Suppressor macrophage treated with lipopolysaccharide for 4 hours (primary cell): ENCODE measurements at regions not wholly inside any gene's neighbourhood (a gene's known extent, or its start where the extent isn't known, plus 50 kb on each side); places are given as distances from the start of the nearest gene placed in this dataset.
"Not testable (repeated sequence)": the region's sequence is repeated elsewhere in the genome, so short reads cannot be mapped to it uniquely, and the experiment has no call there.

Source experiments
- DNase-seq: peaks from one replicate; pipeline ENCODE4 v3.0.0-alpha.2; 2020

- DNase-seq = no peak
These were observed 892.3 kb downstream of the LTN1 start for GRCh38 chr21:28100366-28100765.

- no peak for DNase-seq
These were observed 893.5 kb downstream of the LTN1 start for GRCh38 chr21:28099001-28099705.

GRCh38 chr21:28091466-28091865 lies 901.2 kb downstream of the LTN1 start:
- no peak for DNase-seq

GRCh38 chr21:28090546-28090945 lies 902.1 kb downstream of the LTN1 start:
- DNase-seq = no peak

GRCh38 chr21:28089599-28090441 lies 902.9 kb downstream of the LTN1 start:
- no peak for DNase-seq

GRCh38 chr21:28086861-28087581 lies 905.7 kb downstream of the LTN1 start:
- no peak for DNase-seq

- DNase-seq = no peak
These were observed 907.7 kb downstream of the LTN1 start for GRCh38 chr21:28084951-28085350.

- no peak for DNase-seq
These were observed 909.3 kb downstream of the LTN1 start for GRCh38 chr21:28083350-28083749.

GRCh38 chr21:28078126-28078525 lies 914.6 kb downstream of the LTN1 start:
- no peak for DNase-seq

- no peak for DNase-seq
These were observed 918.0 kb downstream of the LTN1 start for GRCh38 chr21:28074676-28075075.

GRCh38 chr21:28072601-28073000 lies 920.1 kb downstream of the LTN1 start:
- DNase-seq = no peak

GRCh38 chr21:28069450-28069923 lies 923.2 kb downstream of the LTN1 start:
- DNase-seq = no peak

- DNase-seq = no peak
These were observed 924.0 kb downstream of the LTN1 start for GRCh38 chr21:28068455-28069358.

- DNase-seq = no peak
These were observed 925.9 kb downstream of the LTN1 start for GRCh38 chr21:28066596-28067387.

GRCh38 chr21:28066076-28066475 lies 926.6 kb downstream of the LTN1 start:
- peak; percentile 55 for DNase-seq

GRCh38 chr21:28063241-28064216 lies 929.1 kb downstream of the LTN1 start:
- DNase-seq = no peak

- DNase-seq = not testable (repeated sequence)
These were observed 939.7 kb downstream of the LTN1 start for GRCh38 chr21:28052956-28053355.

- DNase-seq = peak; percentile 16
These were observed 941.0 kb downstream of the LTN1 start for GRCh38 chr21:28051649-28052048.

GRCh38 chr21:28035692-28036091 lies 957.0 kb downstream of the LTN1 start:
- DNase-seq = not testable (repeated sequence)

- not testable (repeated sequence) for DNase-seq
These were observed 957.8 kb downstream of the LTN1 start for GRCh38 chr21:28034916-28035315.
